ENCODE measurements at regions not wholly inside any gene's neighbourhood (a gene's known extent, or its start where the extent isn't known, plus 50 kb on each side); places are given as distances from the start of the nearest gene placed in this dataset. TPM values are rescaled to one million over a fixed set of nuclear protein-coding genes. Genes with fewer than 3 reads are reported as not detected.

DNA sequence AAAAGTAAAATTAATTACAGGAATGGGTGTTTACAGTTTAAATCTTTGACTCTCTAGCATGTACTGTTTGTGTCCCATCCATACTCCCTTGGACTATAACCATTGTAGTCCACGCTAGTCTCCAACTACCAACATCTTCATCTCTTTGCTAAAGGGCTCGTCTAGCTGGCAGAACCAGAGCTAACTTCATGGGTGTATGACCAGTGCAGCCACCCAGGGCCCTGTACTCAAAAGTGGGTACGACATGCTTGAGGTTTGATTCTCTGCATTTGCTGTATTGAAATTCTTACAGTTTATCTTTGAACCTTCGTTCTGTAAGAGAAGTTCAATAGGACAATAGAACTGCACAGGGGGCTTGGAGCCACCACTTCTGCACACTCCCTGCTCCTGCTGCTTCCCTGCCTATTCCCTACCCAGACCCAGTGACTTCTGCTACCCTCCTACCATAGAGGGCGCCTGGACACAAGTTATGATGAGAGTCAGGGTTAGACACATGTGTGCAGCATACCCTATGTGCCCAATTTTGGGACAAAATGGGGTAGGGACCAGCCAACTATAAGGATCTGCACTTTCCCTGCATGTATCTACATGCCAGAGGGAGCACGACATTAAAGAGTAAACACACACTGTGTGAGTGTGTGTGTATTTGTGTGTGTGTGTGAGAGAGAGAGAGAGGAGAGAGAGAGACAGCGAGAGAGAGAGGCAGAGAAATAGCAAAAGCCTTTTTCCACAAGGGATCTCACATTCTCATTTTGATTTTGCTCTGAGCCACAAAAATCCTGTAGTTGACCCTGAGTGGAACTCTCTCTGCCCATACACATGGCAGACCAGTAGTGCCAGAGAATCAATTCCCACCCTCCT, 59.0 kb upstream of the NECTIN3 start:
- no peaks in the 10 kb centered on the region for H3K36me3 ChIP-seq (ENCODE audit: insufficient read depth, low read length, poor library complexity, severe bottlenecking)
- intact Hi-C loops (cut with micrococcal nuclease; ENCODE audit: unreplicated experiment): no loop called here
- no peaks in the 10 kb centered on the region for H3K27me3 ChIP-seq (replicated peaks; ENCODE audit: insufficient read depth, low read depth, low read length, poor library complexity)
- BruUV-seq (replicated peaks): no TSS peak
- H3K27ac ChIP-seq (ENCODE audit: low read depth, low read length, poor library complexity, severe bottlenecking): no peak overlapping the region
- no peak overlapping the region for H3K4me3 ChIP-seq (ENCODE audit: low read depth, low read length, poor library complexity, severe bottlenecking)
- H3K4me1 ChIP-seq (ENCODE audit: insufficient read depth, low read length, poor library complexity, severe bottlenecking): no peaks in the 10 kb centered on the region
- peak; percentile 6 for DNase-seq (ENCODE audit: low spot score)
- TF ChIP-seq EZH2 (IDR thresholded peaks at IDR 0.05; ENCODE audit: borderline replicate concordance, low read depth, low read length, poor library complexity, severe bottlenecking) (no peak), CTCF (conservative IDR thresholded peaks at IDR 0.05; ENCODE audit: low read depth, low read length) (0 out of 2 replicates have a peak, but pooled peaks have one; percentile 20)
- ChIA-PET CTCF (no interaction called here), POLR2A (ENCODE audit: low non-redundant PET) (no interaction called here)
- H3K9me3 ChIP-seq (ENCODE audit: low read depth, low read length, poor library complexity, severe bottlenecking): no peaks in the 10 kb centered on the region

Small RNAs in the stretch of these regions (microRNA-seq; reads per million reads assigned to microRNA genes)
- not detected for gene MIR4445

Data from A673 (cell line).